ENCODE measurements at regions not wholly inside any gene's neighbourhood (a gene's known extent, or its start where the extent isn't known, plus 50 kb on each side); places are given as distances from the start of the nearest gene placed in this dataset.
"Not testable (repeated sequence)": the region's sequence is repeated elsewhere in the genome, so short reads cannot be mapped to it uniquely, and the experiment has no call there.

GRCh38 chr10:131363416-131363815, 51.9 kb upstream of the TCERG1L start:
- no peak for DNase-seq

GRCh38 chr10:131371571-131371970, 60.0 kb upstream of the TCERG1L start:
- DNase-seq, result no peak

GRCh38 chr10:131381576-131381975, 70.1 kb upstream of the TCERG1L start:
- DNase-seq, result no peak

- not testable (repeated sequence) for DNase-seq
Measured at GRCh38 chr10:131385161-131385872, 73.8 kb upstream of the TCERG1L start.

- no peak for DNase-seq
Measured at GRCh38 chr10:131387018-131387529, 75.6 kb upstream of the TCERG1L start.

- no peak for DNase-seq
Measured at GRCh38 chr10:131391936-131392335, 80.4 kb upstream of the TCERG1L start.

GRCh38 chr10:131396121-131397050, 84.9 kb upstream of the TCERG1L start:
- DNase-seq, result no peak

GRCh38 chr10:131398166-131398565, 86.6 kb upstream of the TCERG1L start:
- no peak for DNase-seq

GRCh38 chr10:131399981-131400380, 88.5 kb upstream of the TCERG1L start:
- no peak for DNase-seq

- DNase-seq, result no peak
Measured at GRCh38 chr10:131400513-131400912, 89.0 kb upstream of the TCERG1L start.

- no peak for DNase-seq
Measured at GRCh38 chr10:131402771-131403650, 91.5 kb upstream of the TCERG1L start.

GRCh38 chr10:131403936-131404335, 92.4 kb upstream of the TCERG1L start:
- no peak for DNase-seq

GRCh38 chr10:131404886-131405285, 93.4 kb upstream of the TCERG1L start:
- DNase-seq, result no peak

- DNase-seq, result no peak
Measured at GRCh38 chr10:131406676-131407392, 95.3 kb upstream of the TCERG1L start.

- no peak for DNase-seq
Measured at GRCh38 chr10:131418681-131419080, 107.2 kb upstream of the TCERG1L start.

- no peak for DNase-seq
Measured at GRCh38 chr10:131419797-131420196, 108.3 kb upstream of the TCERG1L start.

- DNase-seq, result no peak
Measured at GRCh38 chr10:131420867-131421266, 109.3 kb upstream of the TCERG1L start.

- no peak for DNase-seq
Measured at GRCh38 chr10:131421381-131421780, 109.9 kb upstream of the TCERG1L start.

- no peak for DNase-seq
Measured at GRCh38 chr10:131422731-131423130, 111.2 kb upstream of the TCERG1L start.

- no peak for DNase-seq
Measured at GRCh38 chr10:131424053-131424452, 112.5 kb upstream of the TCERG1L start.

GRCh38 chr10:131424836-131425491, 113.4 kb upstream of the TCERG1L start:
- DNase-seq, result no peak
